ENCODE measurements at regions not wholly inside any gene's neighbourhood (a gene's known extent, or its start where the extent isn't known, plus 50 kb on each side); places are given as distances from the start of the nearest gene placed in this dataset.

DNA sequence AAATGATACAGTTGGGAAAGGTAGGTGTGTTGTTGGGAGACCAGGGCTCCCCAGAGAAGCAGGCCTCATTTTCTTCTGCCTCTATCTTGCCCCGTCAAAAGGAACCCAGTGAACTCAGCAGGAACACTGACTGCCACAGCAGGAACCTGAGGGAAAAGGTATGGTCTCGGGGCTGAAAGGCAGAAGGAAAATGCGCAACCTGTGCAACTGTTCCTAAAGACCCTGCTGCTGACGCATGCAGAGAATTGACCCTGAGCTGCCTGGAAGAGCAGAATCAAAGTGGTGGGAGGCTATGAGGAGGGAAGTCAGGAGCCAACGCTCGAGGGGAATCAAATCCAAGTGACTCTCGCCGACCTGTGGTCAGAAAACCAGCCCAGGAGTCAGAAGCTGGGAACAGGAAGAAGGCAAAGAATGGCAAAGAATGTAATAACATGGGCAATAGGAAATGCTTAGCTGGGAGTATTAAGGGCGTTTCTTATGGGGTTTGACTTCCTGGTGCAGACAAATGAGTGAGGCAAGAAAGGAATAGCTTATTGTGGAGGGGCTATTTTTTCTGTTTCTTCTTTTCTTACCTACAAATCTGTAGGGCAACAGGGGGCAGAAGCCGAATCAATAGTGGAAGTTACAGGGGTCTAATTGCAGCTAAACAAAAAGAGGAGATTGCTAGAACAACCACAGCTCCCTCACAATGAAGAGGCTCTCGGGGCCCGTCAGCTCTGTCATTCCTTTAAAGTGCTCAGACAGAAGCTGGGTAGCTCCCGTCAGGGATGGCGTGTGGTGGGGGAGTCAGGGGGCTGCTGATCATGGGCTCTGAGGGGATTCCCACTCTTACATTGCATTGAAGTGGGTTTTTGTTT is 65.4 kb upstream of the DLG1 start:
- no peak for TF ChIP-seq EZH2 (IDR thresholded peaks at IDR 0.05; ENCODE audit: insufficient read depth, poor library complexity, severe bottlenecking)
- no peak for TF ChIP-seq EZH2phosphoT487 (IDR thresholded peaks at IDR 0.05; ENCODE audit: insufficient read depth, low read depth)
